IMR-90 (cell line): ENCODE measurements at regions not wholly inside any gene's neighbourhood (a gene's known extent, or its start where the extent isn't known, plus 50 kb on each side); places are given as distances from the start of the nearest gene placed in this dataset.

Source experiments
- ATAC-seq: fragments of 200-7000 bp; cut with Tn5 transposase; 2 replicates; pipeline ENCODE4 v1.9.1; 2020; ENCODE audit warnings: low read depth, mild to moderate bottlenecking, moderate library complexity
- BruUV-seq: library from RNA; stranded (reverse); fragments of 400-500 nt; replicated peaks from 2 replicates; lab custom pipeline; 2021; lab: Mats Ljungman, UMichigan
- CTCF ChIA-PET: fragments of 300-600 bp; formaldehyde crosslinking; extraction: SDS; loops from one replicate; lab custom pipeline; 2021; ENCODE audit warnings: antibody characterized with exemption; lab: Yijun Ruan, JAX
- POLR2A ChIA-PET: fragments of 300-600 bp; sonication (Branson Sonifier 250); formaldehyde crosslinking; loops from one replicate; lab custom pipeline; 2022; ENCODE audit warnings: antibody characterized with exemption; ENCODE audit not compliant: unreplicated experiment; lab: Charles Lee
- DNase-seq: peaks from one replicate; pipeline ENCODE4 v3.0.0; 2013
- H2AFZ ChIP-seq: replicated peaks from 2 replicates; pipeline ENCODE3; 2013; ENCODE audit warnings: low read length, mild to moderate bottlenecking; ENCODE audit not compliant: poor library complexity
- H2AK5ac ChIP-seq: 2 replicates; pipeline ENCODE4 v1.6.1; 2013; ENCODE audit warnings: low read depth, low read length, inconsistent platforms
- H2AK9ac ChIP-seq: replicated peaks from 2 replicates; pipeline ENCODE3; 2013; ENCODE audit warnings: mild to moderate bottlenecking, low read depth, low read length, moderate library complexity; ENCODE audit not compliant: poor library complexity
- H2BK120ac ChIP-seq: 2 replicates; pipeline ENCODE4 v1.6.1; 2013; ENCODE audit warnings: low read depth, low read length, inconsistent platforms
- H2BK15ac ChIP-seq: 3 replicates; pipeline ENCODE4 v1.6.1; 2013; ENCODE audit warnings: low read depth, low read length, inconsistent platforms
- H2BK20ac ChIP-seq: 2 replicates; pipeline ENCODE4 v1.6.1; 2013; ENCODE audit warnings: low read depth, mild to moderate bottlenecking, inconsistent platforms, low read length, moderate library complexity
- H2BK5ac ChIP-seq: 2 replicates; pipeline ENCODE4 v1.6.1; 2013; ENCODE audit warnings: mild to moderate bottlenecking, low read depth, low read length, inconsistent platforms; ENCODE audit not compliant: poor library complexity, severe bottlenecking
- H3K14ac ChIP-seq: replicated peaks from 2 replicates; pipeline ENCODE4 v1.6.1; 2013; ENCODE audit warnings: low read depth, low read length, inconsistent platforms
- H3K18ac ChIP-seq: 2 replicates; pipeline ENCODE4 v1.6.1; 2013; ENCODE audit warnings: low read depth, low read length, control low read depth
- H3K23ac ChIP-seq: 2 replicates; pipeline ENCODE4 v1.6.1; 2013; ENCODE audit warnings: low read depth, low read length, inconsistent platforms
- H3K27ac ChIP-seq: 2 replicates; pipeline ENCODE4 v1.5.1; 2013; ENCODE audit warnings: mild to moderate bottlenecking, control low read depth, low read length; ENCODE audit not compliant: insufficient read depth
- H3K27me3 ChIP-seq: 2 replicates; pipeline ENCODE4 v1.6.1; 2013; ENCODE audit warnings: low read length; ENCODE audit not compliant: control insufficient read depth, insufficient read depth
- H3K36me3 ChIP-seq: 2 replicates; pipeline ENCODE4 v1.6.1; 2013; ENCODE audit warnings: low read length, mixed read lengths; ENCODE audit not compliant: control insufficient read depth, insufficient read depth
- H3K4ac ChIP-seq: 2 replicates; pipeline ENCODE4 v1.6.1; 2013; ENCODE audit warnings: low read depth, low read length, inconsistent platforms
- H3K4me1 ChIP-seq: 2 replicates; pipeline ENCODE4 v1.6.1; 2013; ENCODE audit warnings: low read length, mixed read lengths; ENCODE audit not compliant: control insufficient read depth, insufficient read depth
- H3K4me2 ChIP-seq: 2 replicates; pipeline ENCODE4 v1.6.1; 2013; ENCODE audit warnings: low read depth, mild to moderate bottlenecking, control low read depth, low read length, moderate library complexity
- H3K4me3 ChIP-seq: 2 replicates; pipeline ENCODE4 v1.5.1; 2013; ENCODE audit warnings: low read depth, mild to moderate bottlenecking, control low read depth, low read length, moderate library complexity; ENCODE audit not compliant: insufficient read depth
- H3K56ac ChIP-seq: 2 replicates; pipeline ENCODE4 v1.6.1; 2013; ENCODE audit warnings: low read length, inconsistent platforms; ENCODE audit not compliant: insufficient read depth; ENCODE audit errors: extremely low read depth
- H3K79me1 ChIP-seq, 2 experiments: 2 replicates each; pipeline ENCODE4 v1.6.1; 2013; ENCODE audit warnings: low read length in 2 of 2, inconsistent platforms in 1 of 2, low read depth in 1 of 2
- H3K9ac ChIP-seq: 2 replicates; pipeline ENCODE4 v1.6.1; 2013; ENCODE audit warnings: low read depth, low read length, control low read depth
- H3K9me1 ChIP-seq: 2 replicates; pipeline ENCODE4 v1.6.1; 2013; ENCODE audit warnings: low read length, inconsistent platforms; ENCODE audit not compliant: insufficient read depth
- H3K9me3 ChIP-seq: 2 replicates; pipeline ENCODE4 v1.6.1; 2013; ENCODE audit warnings: low read length; ENCODE audit not compliant: control insufficient read depth, insufficient read depth
- H4K20me1 ChIP-seq: 2 replicates; pipeline ENCODE4 v1.6.1; 2013; ENCODE audit warnings: low read length, inconsistent platforms; ENCODE audit not compliant: insufficient read depth
- H4K5ac ChIP-seq: 2 replicates; pipeline ENCODE4 v1.6.1; 2013; ENCODE audit warnings: mild to moderate bottlenecking, low read depth, low read length, control low read depth
- H4K8ac ChIP-seq, 2 experiments: 2 replicates each; pipeline ENCODE4 v1.6.1; 2013; ENCODE audit warnings: low read depth in 2 of 2, low read length in 2 of 2, control low read depth in 1 of 2, inconsistent platforms in 1 of 2
- H4K91ac ChIP-seq: 2 replicates; pipeline ENCODE4 v1.6.1; 2013; ENCODE audit warnings: low read depth, low read length, inconsistent platforms; ENCODE audit not compliant: insufficient read depth
- BHLHE40 ChIP-seq: fragments of 150-350 bp; IDR thresholded peaks from 2 replicates; pipeline ENCODE4 v1.6.1; 2016; ENCODE audit warnings: mild to moderate bottlenecking, low read depth, low read length
- CHD1 ChIP-seq: IDR thresholded peaks from 2 replicates; pipeline ENCODE4 v1.6.1; 2012; ENCODE audit warnings: low read depth, low read length, improper control_type of control experiment
- FOS ChIP-seq: fragments of 150-350 bp; IDR thresholded peaks from 2 replicates; pipeline ENCODE4 v1.6.1; 2016; ENCODE audit warnings: low read depth, low read length
- MAFK ChIP-seq: IDR thresholded peaks from 2 replicates; pipeline ENCODE4 v1.6.1; 2012; ENCODE audit warnings: low read depth, low read length, improper control_type of control experiment
- MAZ ChIP-seq: IDR thresholded peaks from 2 replicates; pipeline ENCODE4 v1.6.1; 2012; ENCODE audit warnings: low read depth, mild to moderate bottlenecking, low read length, improper control_type of control experiment, moderate library complexity, borderline replicate concordance
- MXI1 ChIP-seq: IDR thresholded peaks from 2 replicates; pipeline ENCODE4 v1.6.1; 2012; ENCODE audit warnings: low read depth, mild to moderate bottlenecking, low read length, moderate library complexity, borderline replicate concordance
- POLR2A ChIP-seq: IDR thresholded peaks from 2 replicates; pipeline ENCODE4 v1.6.1; 2012; ENCODE audit warnings: mild to moderate bottlenecking, low read depth, low read length
- RAD21 ChIP-seq: IDR thresholded peaks from 2 replicates; pipeline ENCODE4 v1.6.1; 2012; ENCODE audit warnings: low read length, improper control_type of control experiment
- RCOR1 ChIP-seq: IDR thresholded peaks from 2 replicates; pipeline ENCODE4 v1.6.1; 2012; ENCODE audit warnings: mild to moderate bottlenecking, low read length, improper control_type of control experiment; ENCODE audit not compliant: insufficient replicate concordance
- RFX5 ChIP-seq: IDR thresholded peaks from 2 replicates; pipeline ENCODE4 v1.8.0; 2012; ENCODE audit warnings: low read depth, mild to moderate bottlenecking, low read length, moderate library complexity
- SMC3 ChIP-seq: fragments of 150-350 bp; IDR thresholded peaks from 2 replicates; pipeline ENCODE4 v1.6.1; 2016; ENCODE audit warnings: low read depth, mild to moderate bottlenecking, antibody characterized with exemption, low read length, moderate library complexity
- WGBS, 2 experiments: methylation state at CpG; one replicate each; pipeline versions ENCODE4 v1.1.5 to v1.1.7; 2013; ENCODE audit warnings: missing lambda C conversion rate in 2 of 2; ENCODE audit not compliant: insufficient read length in 1 of 2; ENCODE audit errors: extremely low coverage in 2 of 2; 5-methylcytosine and 5-hydroxymethylcytosine counted together
- dilution Hi-C: fragments of 300-500 bp; cut with HindIII; formaldehyde crosslinking; loops from one replicate; pipeline ENCODE4 v1.14.3; 2018; ENCODE audit warnings: low sequenced_read_pairs; ENCODE audit not compliant: unreplicated experiment
- in situ Hi-C: fragments of 300-500 bp; cut with MboI; formaldehyde crosslinking; loops from 3 replicates; pipeline ENCODE4 v1.14.3; 2019; ENCODE audit warnings: low sequenced_read_pairs, inconsistent platforms, mixed read lengths
- intact Hi-C: fragments of 100-400 bp; cut with micrococcal nuclease; formaldehyde crosslinking; loops from 2 replicates; pipeline ENCODE4 v1.10.0; 2022
- TF ChIP-seq, protein P1 (sequence below): conservative IDR thresholded peaks from 2 replicates; pipeline ENCODE4 v1.5.1; 2012; ENCODE audit warnings: mild to moderate bottlenecking, low read depth, low read length, improper control_type of control experiment
- TF ChIP-seq, protein P2 (sequence below): fragments of 150-350 bp; IDR thresholded peaks from 2 replicates; pipeline ENCODE4 v1.6.1; 2017; ENCODE audit warnings: mild to moderate bottlenecking, antibody characterized with exemption, low read length, low read depth
- TF ChIP-seq, protein P3 (sequence below): fragments of 150-350 bp; IDR thresholded peaks from 2 replicates; pipeline ENCODE4 v1.6.1; 2016; ENCODE audit warnings: low read depth, mild to moderate bottlenecking, low read length, moderate library complexity, borderline replicate concordance

DNA sequence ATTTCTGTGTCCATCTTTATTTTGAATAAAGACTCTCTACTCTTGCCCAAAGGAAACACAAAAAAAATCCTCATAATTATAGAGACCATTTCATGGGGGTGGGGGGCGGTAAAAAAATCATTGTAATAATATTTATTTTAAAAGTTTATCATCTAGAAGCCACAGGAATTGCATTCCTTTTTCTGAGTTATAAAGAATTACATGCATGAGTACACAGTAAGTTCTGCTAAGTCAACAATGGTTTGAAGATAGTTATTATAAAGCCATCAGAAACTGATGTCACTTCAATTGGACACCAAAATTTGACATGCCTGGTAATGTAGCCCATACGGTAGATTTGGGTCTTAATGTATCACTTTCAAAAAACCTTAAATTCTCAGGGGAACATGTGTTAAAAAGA, 478.1 kb upstream of the NR5A2 start:
- no peak overlapping the region for H2AK9ac ChIP-seq
- H4K91ac ChIP-seq = no peak overlapping the region
- H3K56ac ChIP-seq = no peak overlapping the region
- no peaks in the 10 kb centered on the region for H3K36me3 ChIP-seq
- no peaks in the 10 kb centered on the region for H3K9me3 ChIP-seq
- H3K27ac ChIP-seq = no peak overlapping the region
- peak overlapping the region; percentile 95; the same call in 1 of the 2 replicates for H4K5ac ChIP-seq
- H4K20me1 ChIP-seq = no peaks in the 10 kb centered on the region
- H3K4ac ChIP-seq = no peak overlapping the region
- H3K18ac ChIP-seq = peak overlapping the region; percentile 96; the same call in 1 of the 2 replicates
- H3K79me1 ChIP-seq = no peaks in the 10 kb centered on the region
- ChIA-PET POLR2A (no interaction called here), CTCF (interaction anchor here (0.5 to 0.6 kb wide), 3 partner anchors 74 to 1010 kb away, joined by 3 to 4 read pairs (median 3); no protein-coding TSS in a partner anchor)
- no peak overlapping the region for H2AFZ ChIP-seq
- ATAC-seq (peak; percentile 64), DNase-seq (peak; percentile 9)
- H3K4me3 ChIP-seq = no peak overlapping the region
- H3K14ac ChIP-seq = no peak overlapping the region
- no peak overlapping the region for H2AK5ac ChIP-seq
- no peak overlapping the region for H3K9ac ChIP-seq
- WGBS, 2 experiments = no CpG with 5 or more reads among the region's 2 CpGs
- H2BK120ac ChIP-seq = no peak overlapping the region
- peaks cover 7% of the 10 kb centered on the region for H3K4me1 ChIP-seq
- TF ChIP-seq CHD1 (no peak), MAZ (no peak), MAFK (no peak), SMC3 (no peak), RAD21 (no peak), POLR2A (no peak), BHLHE40 (no peak), MXI1 (no peak), RFX5 (no peak), FOS (no peak), RCOR1 (no peak)
- TF ChIP-seq, protein P1, sequence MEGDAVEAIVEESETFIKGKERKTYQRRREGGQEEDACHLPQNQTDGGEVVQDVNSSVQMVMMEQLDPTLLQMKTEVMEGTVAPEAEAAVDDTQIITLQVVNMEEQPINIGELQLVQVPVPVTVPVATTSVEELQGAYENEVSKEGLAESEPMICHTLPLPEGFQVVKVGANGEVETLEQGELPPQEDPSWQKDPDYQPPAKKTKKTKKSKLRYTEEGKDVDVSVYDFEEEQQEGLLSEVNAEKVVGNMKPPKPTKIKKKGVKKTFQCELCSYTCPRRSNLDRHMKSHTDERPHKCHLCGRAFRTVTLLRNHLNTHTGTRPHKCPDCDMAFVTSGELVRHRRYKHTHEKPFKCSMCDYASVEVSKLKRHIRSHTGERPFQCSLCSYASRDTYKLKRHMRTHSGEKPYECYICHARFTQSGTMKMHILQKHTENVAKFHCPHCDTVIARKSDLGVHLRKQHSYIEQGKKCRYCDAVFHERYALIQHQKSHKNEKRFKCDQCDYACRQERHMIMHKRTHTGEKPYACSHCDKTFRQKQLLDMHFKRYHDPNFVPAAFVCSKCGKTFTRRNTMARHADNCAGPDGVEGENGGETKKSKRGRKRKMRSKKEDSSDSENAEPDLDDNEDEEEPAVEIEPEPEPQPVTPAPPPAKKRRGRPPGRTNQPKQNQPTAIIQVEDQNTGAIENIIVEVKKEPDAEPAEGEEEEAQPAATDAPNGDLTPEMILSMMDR = no peak
- TF ChIP-seq, protein P2, sequence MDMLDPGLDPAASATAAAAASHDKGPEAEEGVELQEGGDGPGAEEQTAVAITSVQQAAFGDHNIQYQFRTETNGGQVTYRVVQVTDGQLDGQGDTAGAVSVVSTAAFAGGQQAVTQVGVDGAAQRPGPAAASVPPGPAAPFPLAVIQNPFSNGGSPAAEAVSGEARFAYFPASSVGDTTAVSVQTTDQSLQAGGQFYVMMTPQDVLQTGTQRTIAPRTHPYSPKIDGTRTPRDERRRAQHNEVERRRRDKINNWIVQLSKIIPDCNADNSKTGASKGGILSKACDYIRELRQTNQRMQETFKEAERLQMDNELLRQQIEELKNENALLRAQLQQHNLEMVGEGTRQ = no peak
- TF ChIP-seq, protein P3, sequence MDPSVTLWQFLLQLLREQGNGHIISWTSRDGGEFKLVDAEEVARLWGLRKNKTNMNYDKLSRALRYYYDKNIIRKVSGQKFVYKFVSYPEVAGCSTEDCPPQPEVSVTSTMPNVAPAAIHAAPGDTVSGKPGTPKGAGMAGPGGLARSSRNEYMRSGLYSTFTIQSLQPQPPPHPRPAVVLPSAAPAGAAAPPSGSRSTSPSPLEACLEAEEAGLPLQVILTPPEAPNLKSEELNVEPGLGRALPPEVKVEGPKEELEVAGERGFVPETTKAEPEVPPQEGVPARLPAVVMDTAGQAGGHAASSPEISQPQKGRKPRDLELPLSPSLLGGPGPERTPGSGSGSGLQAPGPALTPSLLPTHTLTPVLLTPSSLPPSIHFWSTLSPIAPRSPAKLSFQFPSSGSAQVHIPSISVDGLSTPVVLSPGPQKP = no peak
- H2BK20ac ChIP-seq = no peak overlapping the region
- H3K23ac ChIP-seq = no peak overlapping the region
- H4K8ac ChIP-seq = no peak overlapping the region
- BruUV-seq = no TSS peak
- dilution Hi-C loops = no loop called here
- peak overlapping the region; percentile 55 for H3K4me2 ChIP-seq
- intact Hi-C loops = loop anchor here (2.0 kb wide), 1 partner anchor 961 kb away; no protein-coding TSS in a partner anchor
- no peak overlapping the region for H2BK15ac ChIP-seq
- in situ Hi-C loops = loop anchor here (5.0 kb wide), 1 partner anchor 792 kb away; no protein-coding TSS in a partner anchor
- H3K27me3 ChIP-seq = no peaks in the 10 kb centered on the region; the same call in 1 of the 2 replicates
- H2BK5ac ChIP-seq = no peak overlapping the region
- peaks cover 3% of the 10 kb centered on the region; the same call in 1 of the 2 replicates for H3K9me1 ChIP-seq
